HCT116 (cell line): ENCODE measurements at regions not wholly inside any gene's neighbourhood (a gene's known extent, or its start where the extent isn't known, plus 50 kb on each side); places are given as distances from the start of the nearest gene placed in this dataset.

Experiments
- ATAC-seq: fragments of 200-7000 bp; cut with Tn5 transposase; 2 replicates; pipeline ENCODE4 v1.9.1; 2020; ENCODE audit warnings: mild to moderate bottlenecking, moderate library complexity
- BruUV-seq: library from RNA; stranded (reverse); fragments of 400-500 nt; replicated peaks from 2 replicates; lab custom pipeline; 2021; lab: Mats Ljungman, UMichigan
- CTCF ChIA-PET: fragments of 300-600 bp; sonication (Branson Sonifier 250); formaldehyde crosslinking; loops from one replicate; lab custom pipeline; 2021; ENCODE audit warnings: antibody characterized with exemption; lab: Charles Lee
- POLR2A ChIA-PET: fragments of 300-600, 350-600 bp; sonication (Branson Sonifier 250); formaldehyde crosslinking; loops from one replicate; lab custom pipeline; 2021; ENCODE audit warnings: antibody characterized with exemption; lab: Charles Lee
- RAD21 ChIA-PET, 2 experiments: fragments of 300-600 bp; sonication (Branson Sonifier 250); formaldehyde crosslinking; loops; one replicate each; lab custom pipeline; 2023; ENCODE audit warnings: low total read pairs in 2 of 2; ENCODE audit not compliant: uncharacterized antibody in 2 of 2, unreplicated experiment in 2 of 2, low non-redundant PET in 1 of 2; lab: Charles Lee
- DNase-seq: peaks from one replicate; pipeline ENCODE4 v3.0.0-alpha.2; 2010; ENCODE audit warnings: low read depth, low spot score
- H2AFZ ChIP-seq: fragments of 200-600 bp; shearing (Covaris generic), sonication (generic); 2 replicates; pipeline ENCODE4 v1.6.1; 2017; ENCODE audit warnings: low read depth, mixed run types, mixed read lengths, antibody characterized with exemption, low read length; ENCODE audit not compliant: poor library complexity, severe bottlenecking
- H3K27ac ChIP-seq: 2 replicates; pipeline ENCODE4 v1.5.1; 2012; ENCODE audit warnings: low read depth, low read length
- H3K27me3 ChIP-seq: fragments of 200-600 bp; sonication (generic); 2 replicates; pipeline ENCODE4 v1.6.1; 2016; ENCODE audit warnings: mixed run types, low read length, mixed read lengths; ENCODE audit not compliant: insufficient read depth
- H3K36me3 ChIP-seq, 2 experiments: fragments of 200-500 bp in 1 of 2; fragments of 200-600 bp in 1 of 2; sonication (Bioruptor generic) in 1 of 2; sonication (generic) in 1 of 2; 2 replicates each; pipeline versions ENCODE4 v1.5.1 to v1.6.1; 2014 to 2016; ENCODE audit warnings: low read length in 2 of 2, inconsistent platforms in 1 of 2, mixed read lengths in 1 of 2, mixed run types in 1 of 2; ENCODE audit not compliant: insufficient read depth in 2 of 2, control insufficient read depth in 1 of 2
- H3K4me1 ChIP-seq, 2 experiments: fragments of 200-600 bp in 1 of 2; sonication (generic) in 1 of 2; 2 replicates each; pipeline versions ENCODE4 v1.5.1 to v1.6.1; 2012 to 2017; ENCODE audit warnings: low read length in 2 of 2, inconsistent platforms in 1 of 2, mild to moderate bottlenecking in 1 of 2, mixed read lengths in 1 of 2, mixed run types in 1 of 2, moderate library complexity in 1 of 2; ENCODE audit not compliant: insufficient read depth in 2 of 2, control insufficient read depth in 1 of 2
- H3K4me2 ChIP-seq: fragments of 200-600 bp; sonication (generic); 2 replicates; pipeline ENCODE4 v1.6.1; 2017; ENCODE audit warnings: mixed run types, low read length, mixed read lengths
- H3K4me3 ChIP-seq, 2 experiments: fragments of 200-600 bp in 1 of 2; sonication (generic) in 1 of 2; replicated peaks in 1 of 2; 2 replicates each; pipeline ENCODE4 v1.5.1; 2011 to 2016; ENCODE audit warnings: low read length in 2 of 2, control low read depth in 1 of 2, low read depth in 1 of 2, mild to moderate bottlenecking in 1 of 2, mixed read lengths in 1 of 2, mixed run types in 1 of 2
- H3K79me2 ChIP-seq: fragments of 200-600 bp; sonication (generic); 2 replicates; pipeline ENCODE4 v1.6.1; 2017; ENCODE audit warnings: mild to moderate bottlenecking, mixed run types, low read length, moderate library complexity, mixed read lengths; ENCODE audit not compliant: insufficient read depth
- H3K9ac ChIP-seq: fragments of 200-600 bp; sonication (generic); 2 replicates; pipeline ENCODE4 v1.6.1; 2016; ENCODE audit warnings: low read length, mixed read lengths
- H3K9me2 ChIP-seq: fragments of 200-600 bp; sonication (generic), shearing (Covaris generic); 2 replicates; pipeline ENCODE4 v1.6.1; 2017; ENCODE audit warnings: mixed run types, mild to moderate bottlenecking, moderate library complexity; ENCODE audit not compliant: insufficient read depth
- H3K9me3 ChIP-seq, 2 experiments: fragments of 200-500 bp in 1 of 2; fragments of 200-600 bp in 1 of 2; sonication (Bioruptor generic) in 1 of 2; sonication (generic) in 1 of 2; 2 replicates each; pipeline ENCODE4 v1.6.1; 2014 to 2017; ENCODE audit warnings: low read length in 2 of 2, mixed read lengths in 2 of 2, inconsistent platforms in 1 of 2, low read depth in 1 of 2, mild to moderate bottlenecking in 1 of 2, mixed run types in 1 of 2, moderate library complexity in 1 of 2; ENCODE audit not compliant: control insufficient read depth in 1 of 2, insufficient read depth in 1 of 2
- H4K20me1 ChIP-seq: fragments of 200-600 bp; sonication (generic), shearing (Covaris generic); 2 replicates; pipeline ENCODE4 v1.6.1; 2017; ENCODE audit warnings: mixed run types, mild to moderate bottlenecking, moderate library complexity; ENCODE audit not compliant: insufficient read depth
- CBX3 ChIP-seq: IDR thresholded peaks from 2 replicates; pipeline ENCODE4 v1.6.1; 2012; ENCODE audit warnings: low read depth
- EGR1 ChIP-seq: IDR thresholded peaks from 2 replicates; pipeline ENCODE4 v1.6.1; 2012; ENCODE audit warnings: low read depth
- ELF1 ChIP-seq: IDR thresholded peaks from 2 replicates; pipeline ENCODE4 v1.6.1; 2012; ENCODE audit warnings: low read depth, borderline replicate concordance
- EZH2 ChIP-seq: fragments of 200-600 bp; sonication (generic); IDR thresholded peaks from 2 replicates; pipeline ENCODE4 v1.6.1; 2017; ENCODE audit warnings: antibody characterized with exemption, mixed run types
- EZH2phosphoT487 ChIP-seq: fragments of 200-600 bp; IDR thresholded peaks from 2 replicates; pipeline ENCODE4 v1.6.1; 2018; ENCODE audit warnings: antibody characterized with exemption, borderline replicate concordance
- JUND ChIP-seq: IDR thresholded peaks from 2 replicates; pipeline ENCODE4 v1.6.1; 2012
- POLR2A ChIP-seq: IDR thresholded peaks from 2 replicates; pipeline ENCODE4 v1.7.0; 2011; ENCODE audit warnings: borderline replicate concordance; ENCODE audit not compliant: insufficient read depth, insufficient read length; ENCODE audit errors: extremely low read depth
- POLR2AphosphoS5 ChIP-seq: IDR thresholded peaks from 2 replicates; pipeline ENCODE4 v1.6.1; 2011; ENCODE audit warnings: mild to moderate bottlenecking, low read depth, low read length, moderate library complexity
- SIN3A ChIP-seq: IDR thresholded peaks from 2 replicates; pipeline ENCODE4 v1.6.1; 2012; ENCODE audit warnings: low read depth
- SP1 ChIP-seq: IDR thresholded peaks from 2 replicates; pipeline ENCODE4 v1.6.1; 2012; ENCODE audit warnings: low read depth
- SRF ChIP-seq: IDR thresholded peaks from 2 replicates; pipeline ENCODE4 v1.6.1; 2012; ENCODE audit warnings: low read depth
- TCF7L2 ChIP-seq: IDR thresholded peaks from 2 replicates; pipeline ENCODE4 v1.7.0; 2011; ENCODE audit warnings: borderline replicate concordance, inconsistent platforms; ENCODE audit not compliant: insufficient read depth, insufficient read length; ENCODE audit errors: extremely low read depth
- ZBTB33 ChIP-seq: IDR thresholded peaks from 2 replicates; pipeline ENCODE4 v1.6.1; 2011; ENCODE audit warnings: mild to moderate bottlenecking, low read length, moderate library complexity; ENCODE audit not compliant: insufficient replicate concordance; ENCODE audit errors: extremely low read depth
- intact Hi-C: fragments of 100-400 bp; cut with micrococcal nuclease; formaldehyde crosslinking; loops from 2 replicates; pipeline ENCODE4 v1.10.0; 2022
- TF ChIP-seq, protein P1 (sequence below), 3 experiments: fragments of 200-600 bp in 1 of 3; sonication (generic) in 1 of 3; IDR thresholded peaks in 2 of 3; conservative IDR thresholded peaks in 1 of 3; 2 replicates each; pipeline ENCODE4 v1.5.1; 2012 to 2017; ENCODE audit warnings: low read depth in 2 of 3, low read length in 2 of 3, antibody characterized with exemption in 1 of 3, borderline replicate concordance in 1 of 3, control low read depth in 1 of 3, mild to moderate bottlenecking in 1 of 3, mixed read lengths in 1 of 3, mixed run types in 1 of 3, moderate library complexity in 1 of 3; ENCODE audit not compliant: insufficient read depth in 1 of 3

DNA sequence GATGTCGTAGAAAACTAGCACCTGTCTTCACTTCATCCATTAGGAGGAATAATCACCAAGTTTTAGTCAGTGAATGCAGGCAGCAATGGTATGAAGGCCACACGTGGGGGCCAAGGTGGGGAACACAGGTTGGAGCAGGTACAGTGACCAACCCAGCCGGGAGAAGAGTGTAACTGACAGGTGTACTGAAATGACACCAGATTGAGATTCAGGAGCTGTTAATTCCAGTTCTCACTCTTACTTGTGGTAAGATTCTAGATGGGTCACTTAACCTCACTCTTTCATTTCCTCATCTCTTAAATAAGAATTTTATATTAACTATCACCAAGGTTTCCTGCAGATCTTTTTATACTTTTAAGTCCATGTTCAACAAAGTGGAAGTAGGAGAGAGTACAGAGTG lies 206.2 kb upstream of the PTBP2 start:
- DNase-seq (no peak), ATAC-seq (no peak)
- no peak overlapping the region for H2AFZ ChIP-seq
- no peaks in the 10 kb centered on the region for H3K79me2 ChIP-seq
- H3K4me1 ChIP-seq, result no peaks in the 10 kb centered on the region
- no peak overlapping the region for H3K4me3 ChIP-seq
- H3K9me2 ChIP-seq, result no peaks in the 10 kb centered on the region
- H4K20me1 ChIP-seq, result no peaks in the 10 kb centered on the region
- ChIA-PET CTCF (no interaction called here), POLR2A (no interaction called here), RAD21 (no interaction called here)
- TF ChIP-seq EGR1 (no peak), POLR2AphosphoS5 (no peak), CBX3 (no peak), SRF (no peak), TCF7L2 (no peak), JUND (no peak)
- no peaks in the 10 kb centered on the region for H3K27me3 ChIP-seq
- H3K9me3 ChIP-seq, result no peaks in the 10 kb centered on the region
- H3K27ac ChIP-seq, result no peak overlapping the region
- H3K4me2 ChIP-seq, result no peak overlapping the region
- intact Hi-C loops, result no loop called here
- H3K9ac ChIP-seq, result no peak overlapping the region
- H3K36me3 ChIP-seq, result no peaks in the 10 kb centered on the region
- BruUV-seq, result no TSS peak

DNA sequence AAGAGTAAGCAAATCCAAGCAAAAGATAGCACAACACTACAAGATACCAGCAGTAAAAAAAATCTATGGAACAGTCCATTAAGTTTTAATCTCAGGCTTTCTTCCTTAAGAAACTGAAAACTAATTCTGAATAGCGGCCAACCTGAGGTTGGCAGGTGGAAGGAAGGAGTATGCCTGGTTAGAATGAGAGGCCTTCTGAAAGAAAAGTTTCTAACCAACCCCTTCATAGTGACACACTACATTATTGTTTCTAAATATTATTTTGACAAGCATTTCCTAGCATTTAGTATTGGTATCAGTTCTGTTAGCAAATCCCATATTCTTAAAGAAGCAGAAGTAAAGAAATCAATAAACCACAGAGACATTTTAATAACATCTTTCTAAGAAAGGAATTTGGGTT lies 205.7 kb upstream of the PTBP2 start:
- Histone ChIP-seq H3K79me2 (no peaks in the 10 kb centered on the region), H3K36me3 (no peaks in the 10 kb centered on the region), H3K4me3 (no peak overlapping the region), H3K9me2 (no peaks in the 10 kb centered on the region), H3K27me3 (no peaks in the 10 kb centered on the region), H3K4me2 (no peak overlapping the region), H2AFZ (no peak overlapping the region), H3K4me1 (no peaks in the 10 kb centered on the region), H3K9me3 (no peaks in the 10 kb centered on the region), H4K20me1 (no peaks in the 10 kb centered on the region), H3K9ac (no peak overlapping the region), H3K27ac (no peak overlapping the region)
- RAD21 ChIA-PET, result no interaction called here
- BruUV-seq, result no TSS peak
- intact Hi-C loops, result no loop called here
- ATAC-seq, result no peak
- TF ChIP-seq, protein P1, sequence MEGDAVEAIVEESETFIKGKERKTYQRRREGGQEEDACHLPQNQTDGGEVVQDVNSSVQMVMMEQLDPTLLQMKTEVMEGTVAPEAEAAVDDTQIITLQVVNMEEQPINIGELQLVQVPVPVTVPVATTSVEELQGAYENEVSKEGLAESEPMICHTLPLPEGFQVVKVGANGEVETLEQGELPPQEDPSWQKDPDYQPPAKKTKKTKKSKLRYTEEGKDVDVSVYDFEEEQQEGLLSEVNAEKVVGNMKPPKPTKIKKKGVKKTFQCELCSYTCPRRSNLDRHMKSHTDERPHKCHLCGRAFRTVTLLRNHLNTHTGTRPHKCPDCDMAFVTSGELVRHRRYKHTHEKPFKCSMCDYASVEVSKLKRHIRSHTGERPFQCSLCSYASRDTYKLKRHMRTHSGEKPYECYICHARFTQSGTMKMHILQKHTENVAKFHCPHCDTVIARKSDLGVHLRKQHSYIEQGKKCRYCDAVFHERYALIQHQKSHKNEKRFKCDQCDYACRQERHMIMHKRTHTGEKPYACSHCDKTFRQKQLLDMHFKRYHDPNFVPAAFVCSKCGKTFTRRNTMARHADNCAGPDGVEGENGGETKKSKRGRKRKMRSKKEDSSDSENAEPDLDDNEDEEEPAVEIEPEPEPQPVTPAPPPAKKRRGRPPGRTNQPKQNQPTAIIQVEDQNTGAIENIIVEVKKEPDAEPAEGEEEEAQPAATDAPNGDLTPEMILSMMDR (IDR thresholded peaks at IDR 0.05 in 2 of 3, conservative IDR thresholded peaks at IDR 0.05 in 1 of 3; ENCODE audit: borderline replicate concordance in 1 of 3, insufficient read depth in 1 of 3, low read depth in 2 of 3, low read length in 2 of 3), result no peak
- TF ChIP-seq POLR2AphosphoS5 (no peak), SP1 (no peak), ZBTB33 (no peak), EZH2 (no peak), POLR2A (no peak), EZH2phosphoT487 (no peak), SIN3A (no peak), ELF1 (no peak), EGR1 (no peak), SRF (no peak)
- CTCF ChIA-PET, result no interaction called here
- POLR2A ChIA-PET, result no interaction called here
- no peak for DNase-seq
